Cardiac fibroblast (primary cell): ENCODE measurements at regions not wholly inside any gene's neighbourhood (a gene's known extent, or its start where the extent isn't known, plus 50 kb on each side); places are given as distances from the start of the nearest gene placed in this dataset.
"Not testable (repeated sequence)": the region's sequence is repeated elsewhere in the genome, so short reads cannot be mapped to it uniquely, and the experiment has no call there.

ENCODE experiments used
- DNase-seq, 2 donors: peaks; one replicate each; pipeline versions ENCODE4 v3.0.0 to v3.0.0-alpha.2; 2010; ENCODE audit warnings: low read depth in 2 of 2
- H3K4me3 ChIP-seq, 2 donors: replicated peaks in 1 of 2; 1 replicate in 1 of 2; 2 replicates in 1 of 2; pipeline ENCODE4 v1.5.1; 2011; ENCODE audit warnings: low read depth in 2 of 2, low read length in 2 of 2, mild to moderate bottlenecking in 2 of 2, moderate library complexity in 1 of 2
- TF ChIP-seq, protein P1 (sequence below): IDR thresholded peaks from one replicate; pipeline ENCODE4 v1.5.1; 2011; ENCODE audit warnings: low read depth, mild to moderate bottlenecking, low read length, inconsistent platforms

DNA sequence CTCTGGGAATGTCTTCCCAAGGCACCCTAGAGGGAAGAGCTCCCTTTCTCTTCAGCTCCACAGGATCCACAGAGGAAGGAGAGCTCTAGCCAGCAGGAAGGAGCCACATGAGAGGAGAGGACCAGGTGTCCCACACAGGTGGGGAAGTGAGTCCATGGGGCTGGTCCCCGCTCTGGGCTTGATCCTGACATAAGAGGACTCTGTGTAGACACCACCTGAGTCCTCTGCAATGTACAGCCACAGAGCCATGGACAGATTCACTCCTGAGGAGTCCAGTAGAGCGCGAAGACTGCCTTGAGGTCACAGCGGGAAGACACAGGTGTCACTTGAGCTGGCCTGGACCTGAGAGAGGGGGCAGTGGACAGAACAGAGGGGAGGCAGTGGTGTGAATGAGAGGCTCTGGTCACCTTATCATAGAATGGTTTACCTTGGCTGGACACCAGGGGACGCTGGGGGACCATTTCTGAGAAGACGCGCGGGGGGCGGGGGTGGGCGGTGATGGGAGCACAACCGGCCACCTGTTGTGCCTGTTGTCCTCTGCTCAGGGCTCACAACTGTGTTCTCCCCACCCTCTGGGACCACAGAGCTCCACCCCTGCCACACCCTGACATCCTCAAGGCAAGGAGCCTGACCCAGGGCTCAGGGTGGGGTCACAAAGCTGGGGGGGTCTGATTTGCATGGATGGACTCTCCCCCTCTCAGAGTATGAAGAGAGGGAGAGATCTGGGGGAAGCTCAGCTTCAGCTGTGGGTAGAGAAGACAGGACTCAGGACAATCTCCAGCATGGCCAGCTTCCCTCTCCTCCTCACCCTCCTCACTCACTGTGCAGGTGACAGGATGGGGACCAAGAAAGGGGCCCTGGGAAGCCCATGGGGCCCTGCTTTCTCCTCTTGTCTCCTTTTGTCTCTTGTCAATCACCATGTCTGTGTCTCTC is 128.2 kb downstream of the ZNF280B start:
- DNase-seq = no peak
- TF ChIP-seq, protein P1, sequence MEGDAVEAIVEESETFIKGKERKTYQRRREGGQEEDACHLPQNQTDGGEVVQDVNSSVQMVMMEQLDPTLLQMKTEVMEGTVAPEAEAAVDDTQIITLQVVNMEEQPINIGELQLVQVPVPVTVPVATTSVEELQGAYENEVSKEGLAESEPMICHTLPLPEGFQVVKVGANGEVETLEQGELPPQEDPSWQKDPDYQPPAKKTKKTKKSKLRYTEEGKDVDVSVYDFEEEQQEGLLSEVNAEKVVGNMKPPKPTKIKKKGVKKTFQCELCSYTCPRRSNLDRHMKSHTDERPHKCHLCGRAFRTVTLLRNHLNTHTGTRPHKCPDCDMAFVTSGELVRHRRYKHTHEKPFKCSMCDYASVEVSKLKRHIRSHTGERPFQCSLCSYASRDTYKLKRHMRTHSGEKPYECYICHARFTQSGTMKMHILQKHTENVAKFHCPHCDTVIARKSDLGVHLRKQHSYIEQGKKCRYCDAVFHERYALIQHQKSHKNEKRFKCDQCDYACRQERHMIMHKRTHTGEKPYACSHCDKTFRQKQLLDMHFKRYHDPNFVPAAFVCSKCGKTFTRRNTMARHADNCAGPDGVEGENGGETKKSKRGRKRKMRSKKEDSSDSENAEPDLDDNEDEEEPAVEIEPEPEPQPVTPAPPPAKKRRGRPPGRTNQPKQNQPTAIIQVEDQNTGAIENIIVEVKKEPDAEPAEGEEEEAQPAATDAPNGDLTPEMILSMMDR = no peak
- no peak overlapping the region for H3K4me3 ChIP-seq

DNA sequence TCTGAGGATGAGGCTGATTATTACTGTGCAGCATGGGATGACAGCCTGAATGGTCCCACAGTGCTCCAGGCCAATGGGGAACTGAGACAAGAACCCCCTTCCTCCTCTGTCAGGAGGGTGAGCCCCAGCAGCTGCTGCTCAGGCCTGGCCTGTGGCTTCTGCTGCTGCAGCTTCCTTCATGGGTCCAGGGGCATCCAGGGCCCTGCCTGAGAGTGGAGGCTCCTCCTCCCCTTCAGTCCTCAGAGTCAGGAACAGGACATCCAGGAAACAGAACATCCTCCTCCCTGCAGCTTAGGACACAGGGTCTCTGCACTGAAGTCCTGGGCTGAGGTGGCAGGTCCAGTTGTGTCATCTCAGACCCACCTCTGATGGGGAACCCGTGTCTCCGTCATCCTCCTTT is 127.2 kb downstream of the ZNF280B start:
- not testable (repeated sequence) for H3K4me3 ChIP-seq, DNase-seq

DNA sequence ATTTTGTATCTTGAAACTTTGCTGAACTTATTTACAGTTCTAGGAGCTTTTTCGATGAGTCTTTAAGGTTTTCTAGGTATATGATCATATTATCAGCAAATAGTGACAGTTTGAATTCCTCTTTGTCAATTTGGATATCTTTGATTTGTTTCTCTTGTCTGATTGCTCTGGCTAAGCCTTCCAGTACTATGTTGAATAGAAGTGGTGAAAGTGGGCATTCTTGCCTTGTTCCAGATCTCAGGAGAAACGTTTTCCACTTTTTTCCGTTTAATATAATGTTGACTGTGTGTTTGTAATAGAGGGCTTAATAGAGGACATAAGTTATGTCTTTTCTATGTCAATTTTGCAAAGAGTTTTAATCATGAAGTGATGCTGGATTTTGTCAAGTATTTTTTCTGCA is 124.3 kb downstream of the ZNF280B start:
- no peak for DNase-seq
- no peak overlapping the region for H3K4me3 ChIP-seq
- TF ChIP-seq, protein P1 = no peak

- no peak overlapping the region for H3K4me3 ChIP-seq
- TF ChIP-seq, protein P1 = no peak
- no peak for DNase-seq
These were observed 123.8 kb downstream of the ZNF280B start for GRCh38 chr22:22384668-22385244.

GRCh38 chr22:22386602-22387385 is 121.7 kb downstream of the ZNF280B start:
- H3K4me3 ChIP-seq = no peak overlapping the region
- DNase-seq = no peak
- TF ChIP-seq, protein P1 = no peak

DNA sequence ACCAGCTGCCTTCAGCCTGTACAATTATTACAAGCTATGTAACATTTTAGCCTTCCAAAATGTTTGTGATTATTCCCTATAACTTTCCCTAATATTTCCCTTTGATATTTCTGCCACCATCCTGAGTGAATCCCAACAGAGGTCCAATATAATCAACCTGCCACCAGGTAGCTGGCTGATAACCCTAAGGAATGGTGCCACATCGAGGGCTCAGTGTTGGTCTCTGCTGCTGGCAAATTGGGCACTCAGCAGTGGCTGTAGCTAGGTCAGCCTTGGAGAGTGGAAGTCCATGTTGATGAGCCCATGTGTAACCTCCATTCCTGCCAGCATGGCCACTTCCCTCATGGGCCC is 121.2 kb downstream of the ZNF280B start:
- DNase-seq = no peak
- no peak overlapping the region for H3K4me3 ChIP-seq
- TF ChIP-seq, protein P1 = no peak

- DNase-seq = no peak
- H3K4me3 ChIP-seq = no peak overlapping the region
- TF ChIP-seq, protein P1 = no peak
These were observed 120.5 kb downstream of the ZNF280B start for GRCh38 chr22:22388090-22388489.
